Neural cell (in vitro differentiated cells): ENCODE measurements at regions not wholly inside any gene's neighbourhood (a gene's known extent, or its start where the extent isn't known, plus 50 kb on each side); places are given as distances from the start of the nearest gene placed in this dataset.

Experiments used
- H2AFZ ChIP-seq: fragments of 200-600, 300-800 bp; sonication (generic), shearing (Covaris generic); 2 replicates; pipeline ENCODE4 v1.6.0; 2014; ENCODE audit warnings: low read depth, mild to moderate bottlenecking, antibody characterized with exemption, low read length, moderate library complexity
- H3F3A ChIP-seq: fragments of 200-600 bp; shearing (Covaris generic); 2 replicates; pipeline ENCODE4 v1.6.1; 2016; ENCODE audit warnings: mild to moderate bottlenecking, moderate library complexity, mixed read lengths, antibody characterized with exemption, low read length; ENCODE audit not compliant: insufficient read depth, poor library complexity, severe bottlenecking
- H3K27ac ChIP-seq: fragments of 200-600, 300-800 bp; sonication (generic), shearing (Covaris generic); 2 replicates; pipeline ENCODE4 v1.5.1; 2014; ENCODE audit warnings: mild to moderate bottlenecking, low read length, moderate library complexity
- H3K27me3 ChIP-seq: fragments of 300-800, 200-600 bp; sonication (generic), shearing (Covaris generic); 2 replicates; pipeline ENCODE4 v1.6.0; 2014; ENCODE audit warnings: mild to moderate bottlenecking, low read depth, low read length, moderate library complexity; ENCODE audit not compliant: insufficient read depth
- H3K36me3 ChIP-seq: fragments of 300-800, 200-600 bp; sonication (generic), shearing (Covaris generic); 2 replicates; pipeline ENCODE4 v1.5.1; 2014; ENCODE audit warnings: mild to moderate bottlenecking, antibody characterized with exemption, low read length, moderate library complexity; ENCODE audit not compliant: insufficient read depth
- H3K4me2 ChIP-seq: fragments of 300-800, 200-600 bp; sonication (generic), shearing (Covaris generic); 2 replicates; pipeline ENCODE4 v1.6.0; 2014; ENCODE audit warnings: mild to moderate bottlenecking, low read length
- H3K4me3 ChIP-seq: fragments of 300-800, 200-600 bp; sonication (generic), shearing (Covaris generic); 2 replicates; pipeline ENCODE4 v1.5.1; 2014; ENCODE audit warnings: mild to moderate bottlenecking, low read length, moderate library complexity
- H3K79me2 ChIP-seq: fragments of 200-600 bp; shearing (Covaris generic); replicated peaks from 2 replicates; pipeline ENCODE4 v1.6.0; 2014; ENCODE audit warnings: mild to moderate bottlenecking, low read length, moderate library complexity; ENCODE audit not compliant: insufficient read depth
- H3K9ac ChIP-seq: fragments of 300-800, 200-600 bp; sonication (generic), shearing (Covaris generic); 2 replicates; pipeline ENCODE4 v1.6.1; 2016; ENCODE audit warnings: mild to moderate bottlenecking, low read length, mixed read lengths
- H3K9me2 ChIP-seq: fragments of 200-600 bp; shearing (Covaris generic); 2 replicates; pipeline ENCODE4 v1.6.1; 2016; ENCODE audit warnings: mild to moderate bottlenecking, low read length, mixed read lengths; ENCODE audit not compliant: insufficient read depth
- H3K9me3 ChIP-seq: fragments of 200-600, 300-800 bp; sonication (generic), shearing (Covaris generic); 2 replicates; pipeline ENCODE4 v1.6.1; 2016; ENCODE audit warnings: mild to moderate bottlenecking, mixed run types, low read length, moderate library complexity, mixed read lengths
- H4K20me1 ChIP-seq: fragments of 200-600 bp; shearing (Covaris generic); 2 replicates; pipeline ENCODE4 v1.6.1; 2016; ENCODE audit warnings: mild to moderate bottlenecking, mixed run types; ENCODE audit not compliant: insufficient read depth
- EP300 ChIP-seq: fragments of 450-650 bp; conservative IDR thresholded peaks from 2 replicates; pipeline ENCODE4 v1.6.1; 2014; ENCODE audit warnings: antibody characterized with exemption, mild to moderate bottlenecking, moderate library complexity; ENCODE audit not compliant: poor library complexity, severe bottlenecking
- EZH2 ChIP-seq: fragments of 200-600, 300-800 bp; shearing (Covaris generic), sonication (generic); IDR thresholded peaks from 2 replicates; pipeline ENCODE4 v1.6.1; 2014; ENCODE audit warnings: antibody characterized with exemption, low read length, borderline replicate concordance, mild to moderate bottlenecking; ENCODE audit not compliant: insufficient read depth, poor library complexity, severe bottlenecking
- MXI1 ChIP-seq: fragments of 450-650 bp; conservative IDR thresholded peaks from 2 replicates; pipeline ENCODE4 v1.6.1; 2014; ENCODE audit warnings: antibody characterized with exemption, mild to moderate bottlenecking; ENCODE audit not compliant: poor library complexity, severe bottlenecking
- POLR2AphosphoS5 ChIP-seq: IDR thresholded peaks from 2 replicates; pipeline ENCODE4 v1.6.1; 2012
- RAD21 ChIP-seq: fragments of 450-650 bp; conservative IDR thresholded peaks from 2 replicates; pipeline ENCODE4 v1.6.1; 2014; ENCODE audit warnings: antibody characterized with exemption, mild to moderate bottlenecking, moderate library complexity
- SMC3 ChIP-seq: fragments of 450-650 bp; conservative IDR thresholded peaks from 2 replicates; pipeline ENCODE4 v1.6.1; 2014; ENCODE audit warnings: antibody characterized with exemption, mild to moderate bottlenecking, moderate library complexity; ENCODE audit not compliant: poor library complexity
- TAF1 ChIP-seq: IDR thresholded peaks from 2 replicates; pipeline ENCODE4 v1.6.1; 2012; ENCODE audit warnings: low read depth
- TF ChIP-seq, protein P1 (sequence below): fragments of 450-650 bp; IDR thresholded peaks from 2 replicates; pipeline ENCODE4 v1.5.1; 2014; ENCODE audit warnings: antibody characterized with exemption, mild to moderate bottlenecking, moderate library complexity; ENCODE audit not compliant: poor library complexity, severe bottlenecking
- TF ChIP-seq, protein P2 (sequence below): IDR thresholded peaks from 2 replicates; pipeline ENCODE4 v1.6.1; 2012; ENCODE audit warnings: borderline replicate concordance

DNA sequence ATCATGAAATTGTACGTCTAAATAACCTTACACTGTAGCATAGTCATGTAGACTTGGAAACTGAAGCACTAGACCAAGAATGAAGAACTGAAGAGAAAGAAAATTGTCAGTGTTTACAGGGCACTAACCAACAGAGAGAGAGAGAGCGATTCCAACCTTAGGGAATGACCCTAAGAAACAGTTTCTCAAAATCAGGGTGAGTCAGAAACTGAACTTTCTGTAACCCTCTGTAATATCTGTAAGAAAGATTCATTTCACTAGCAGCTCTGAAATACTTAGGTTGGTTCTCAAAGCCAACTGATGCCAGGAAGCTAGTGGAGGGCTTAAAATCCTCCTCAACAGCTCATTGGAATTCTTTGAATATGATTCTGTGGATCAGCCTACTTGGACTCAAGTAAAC lies 936.9 kb downstream of the EFNB2 start:
- Histone ChIP-seq H3K4me2 (no peak overlapping the region), H3K36me3 (no peaks in the 10 kb centered on the region), H3K9ac (no peak overlapping the region), H4K20me1 (no peaks in the 10 kb centered on the region), H2AFZ (no peak overlapping the region), H3K27ac (no peak overlapping the region), H3K27me3 (no peaks in the 10 kb centered on the region), H3K9me3 (no peaks in the 10 kb centered on the region), H3F3A (no peaks in the 10 kb centered on the region), H3K79me2 (no peaks in the 10 kb centered on the region), H3K4me3 (no peak overlapping the region), H3K9me2 (no peaks in the 10 kb centered on the region)
- no peak for TF ChIP-seq EP300
- TF ChIP-seq MXI1, result no peak
- TF ChIP-seq POLR2AphosphoS5, result no peak
- no peak for TF ChIP-seq SMC3
- no peak for TF ChIP-seq RAD21
- TF ChIP-seq, protein P1, sequence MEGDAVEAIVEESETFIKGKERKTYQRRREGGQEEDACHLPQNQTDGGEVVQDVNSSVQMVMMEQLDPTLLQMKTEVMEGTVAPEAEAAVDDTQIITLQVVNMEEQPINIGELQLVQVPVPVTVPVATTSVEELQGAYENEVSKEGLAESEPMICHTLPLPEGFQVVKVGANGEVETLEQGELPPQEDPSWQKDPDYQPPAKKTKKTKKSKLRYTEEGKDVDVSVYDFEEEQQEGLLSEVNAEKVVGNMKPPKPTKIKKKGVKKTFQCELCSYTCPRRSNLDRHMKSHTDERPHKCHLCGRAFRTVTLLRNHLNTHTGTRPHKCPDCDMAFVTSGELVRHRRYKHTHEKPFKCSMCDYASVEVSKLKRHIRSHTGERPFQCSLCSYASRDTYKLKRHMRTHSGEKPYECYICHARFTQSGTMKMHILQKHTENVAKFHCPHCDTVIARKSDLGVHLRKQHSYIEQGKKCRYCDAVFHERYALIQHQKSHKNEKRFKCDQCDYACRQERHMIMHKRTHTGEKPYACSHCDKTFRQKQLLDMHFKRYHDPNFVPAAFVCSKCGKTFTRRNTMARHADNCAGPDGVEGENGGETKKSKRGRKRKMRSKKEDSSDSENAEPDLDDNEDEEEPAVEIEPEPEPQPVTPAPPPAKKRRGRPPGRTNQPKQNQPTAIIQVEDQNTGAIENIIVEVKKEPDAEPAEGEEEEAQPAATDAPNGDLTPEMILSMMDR, result no peak
- no peak for TF ChIP-seq TAF1
- TF ChIP-seq, protein P2, sequence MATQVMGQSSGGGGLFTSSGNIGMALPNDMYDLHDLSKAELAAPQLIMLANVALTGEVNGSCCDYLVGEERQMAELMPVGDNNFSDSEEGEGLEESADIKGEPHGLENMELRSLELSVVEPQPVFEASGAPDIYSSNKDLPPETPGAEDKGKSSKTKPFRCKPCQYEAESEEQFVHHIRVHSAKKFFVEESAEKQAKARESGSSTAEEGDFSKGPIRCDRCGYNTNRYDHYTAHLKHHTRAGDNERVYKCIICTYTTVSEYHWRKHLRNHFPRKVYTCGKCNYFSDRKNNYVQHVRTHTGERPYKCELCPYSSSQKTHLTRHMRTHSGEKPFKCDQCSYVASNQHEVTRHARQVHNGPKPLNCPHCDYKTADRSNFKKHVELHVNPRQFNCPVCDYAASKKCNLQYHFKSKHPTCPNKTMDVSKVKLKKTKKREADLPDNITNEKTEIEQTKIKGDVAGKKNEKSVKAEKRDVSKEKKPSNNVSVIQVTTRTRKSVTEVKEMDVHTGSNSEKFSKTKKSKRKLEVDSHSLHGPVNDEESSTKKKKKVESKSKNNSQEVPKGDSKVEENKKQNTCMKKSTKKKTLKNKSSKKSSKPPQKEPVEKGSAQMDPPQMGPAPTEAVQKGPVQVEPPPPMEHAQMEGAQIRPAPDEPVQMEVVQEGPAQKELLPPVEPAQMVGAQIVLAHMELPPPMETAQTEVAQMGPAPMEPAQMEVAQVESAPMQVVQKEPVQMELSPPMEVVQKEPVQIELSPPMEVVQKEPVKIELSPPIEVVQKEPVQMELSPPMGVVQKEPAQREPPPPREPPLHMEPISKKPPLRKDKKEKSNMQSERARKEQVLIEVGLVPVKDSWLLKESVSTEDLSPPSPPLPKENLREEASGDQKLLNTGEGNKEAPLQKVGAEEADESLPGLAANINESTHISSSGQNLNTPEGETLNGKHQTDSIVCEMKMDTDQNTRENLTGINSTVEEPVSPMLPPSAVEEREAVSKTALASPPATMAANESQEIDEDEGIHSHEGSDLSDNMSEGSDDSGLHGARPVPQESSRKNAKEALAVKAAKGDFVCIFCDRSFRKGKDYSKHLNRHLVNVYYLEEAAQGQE, result no peak
- TF ChIP-seq EZH2, result no peak

GRCh38 chr13:105597573-105597972 lies 937.9 kb downstream of the EFNB2 start:
- no peaks in the 10 kb centered on the region for H3K27me3 ChIP-seq
- no peaks in the 10 kb centered on the region for H3K36me3 ChIP-seq
- no peaks in the 10 kb centered on the region for H3K9me2 ChIP-seq
- no peaks in the 10 kb centered on the region for H3K9me3 ChIP-seq
- H3K27ac ChIP-seq, result no peak overlapping the region
- H3K4me3 ChIP-seq, result no peak overlapping the region
- no peak overlapping the region for H3K4me2 ChIP-seq
- no peak for TF ChIP-seq TAF1
- TF ChIP-seq, protein P2, result no peak
- TF ChIP-seq, protein P1, result no peak
- TF ChIP-seq POLR2AphosphoS5, result no peak
- no peak for TF ChIP-seq EP300
- TF ChIP-seq EZH2, result no peak
- no peak for TF ChIP-seq SMC3
- H3F3A ChIP-seq, result no peaks in the 10 kb centered on the region
- no peak overlapping the region for H2AFZ ChIP-seq
- no peak overlapping the region for H3K9ac ChIP-seq
- H3K79me2 ChIP-seq, result no peaks in the 10 kb centered on the region
- H4K20me1 ChIP-seq, result no peaks in the 10 kb centered on the region
